GM18520 (cell line): ENCODE measurements at regions not wholly inside any gene's neighbourhood (a gene's known extent, or its start where the extent isn't known, plus 50 kb on each side); places are given as distances from the start of the nearest gene placed in this dataset.

Source experiments
- ATAC-seq: cut with Tn5 transposase; IDR thresholded peaks from one replicate; pipeline ENCODE4 v1.9.1; 2021; ENCODE audit not compliant: unreplicated experiment

DNA sequence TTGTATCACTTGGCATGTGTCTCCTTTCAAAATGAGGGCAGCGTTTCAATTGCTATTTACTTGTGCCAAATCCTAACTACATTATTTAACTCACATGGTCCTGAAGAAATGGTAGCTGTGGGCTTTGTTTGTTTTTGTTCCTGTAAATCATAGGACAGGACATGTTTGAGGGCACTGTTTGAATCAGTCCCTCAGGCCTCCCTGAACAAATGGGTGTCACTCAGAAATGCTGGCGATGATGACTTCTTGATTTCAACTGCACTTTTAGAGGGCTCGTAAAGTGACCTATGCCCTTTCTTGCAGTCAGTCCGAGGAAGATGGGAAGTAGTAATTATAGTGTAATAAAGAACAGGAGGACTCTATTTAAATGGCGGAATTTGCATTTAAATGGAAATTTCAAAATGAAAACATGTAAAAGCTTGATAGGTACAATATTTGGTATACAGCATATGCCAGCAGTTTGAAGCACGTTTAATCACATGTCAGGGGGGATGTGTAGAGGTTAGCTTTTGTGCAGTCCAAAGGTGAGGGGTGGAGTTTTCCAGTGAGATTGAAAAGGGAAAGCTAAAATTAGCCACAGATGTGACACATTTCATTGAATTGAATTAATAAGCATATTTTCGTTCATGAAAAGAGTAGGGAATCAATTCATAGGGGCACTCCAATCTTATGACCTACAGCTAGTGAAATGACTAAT, 1958.7 kb upstream of the IGFBP7 start:
- no peak for ATAC-seq

DNA sequence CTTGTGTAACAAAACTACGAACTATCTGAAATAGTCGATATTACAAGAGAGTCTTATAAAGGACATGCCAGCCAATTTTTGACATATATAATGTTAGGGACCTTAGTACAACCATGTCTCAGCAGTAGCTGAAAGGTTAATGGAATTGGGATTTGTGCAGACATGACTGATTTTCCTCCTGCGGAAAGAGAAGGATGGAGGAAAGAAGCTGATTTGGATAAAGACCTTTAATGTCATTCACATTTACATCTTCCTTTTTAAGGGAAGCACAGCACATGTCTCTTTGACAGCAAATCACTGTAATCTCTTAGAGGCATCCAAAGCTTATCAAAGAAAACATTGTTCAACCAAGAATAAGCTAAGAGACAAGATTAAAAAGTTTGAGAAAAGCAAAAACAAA, 1976.2 kb upstream of the IGFBP7 start:
- no peak for ATAC-seq

DNA sequence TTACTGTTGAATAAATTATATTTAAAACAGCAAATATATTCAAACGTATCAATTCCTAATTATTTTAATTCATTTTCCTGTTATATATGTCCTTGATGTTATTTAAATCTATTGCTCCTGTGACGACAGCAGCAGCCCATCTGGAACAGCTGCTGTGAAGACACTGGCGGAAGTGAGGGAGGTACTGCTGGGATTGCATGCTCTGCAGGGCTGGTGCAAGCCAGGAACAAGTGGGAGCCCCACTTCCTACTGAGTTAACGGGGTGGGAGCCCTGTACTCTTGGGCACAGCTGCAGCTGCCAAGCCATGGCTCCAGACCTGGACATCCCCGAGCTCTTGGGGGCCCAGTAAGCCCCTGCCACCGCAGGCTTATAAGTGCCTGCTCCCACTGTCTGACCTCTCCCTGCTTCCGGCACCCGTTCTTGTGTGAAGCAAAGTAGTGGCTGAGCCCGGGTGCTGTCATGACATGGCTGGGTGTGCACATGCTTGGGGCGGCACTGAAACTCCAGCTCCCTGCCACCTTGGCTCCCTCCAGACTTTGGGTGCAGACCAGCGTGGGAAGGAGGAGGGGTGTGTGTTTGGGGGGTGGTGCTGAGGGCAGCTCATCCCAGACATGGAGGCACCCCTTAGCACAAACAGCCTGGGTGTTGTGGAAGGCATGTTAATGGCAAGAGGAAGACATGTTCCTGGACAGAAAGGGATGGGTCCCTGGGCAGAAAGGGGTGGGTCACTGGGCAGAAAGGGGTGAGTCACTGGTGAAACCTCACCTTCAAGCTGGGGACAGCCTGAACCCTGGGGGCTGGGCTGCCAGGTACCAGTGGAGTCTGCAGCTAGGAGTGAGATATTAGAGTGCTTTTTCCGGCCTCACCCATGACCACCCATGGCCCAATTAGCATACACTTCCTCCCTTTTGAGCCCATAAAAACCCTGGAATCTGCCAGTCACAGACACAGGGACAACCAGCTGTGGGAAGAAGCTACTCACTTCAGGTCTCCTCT, 1981.3 kb upstream of the IGFBP7 start:
- no peak for ATAC-seq

DNA sequence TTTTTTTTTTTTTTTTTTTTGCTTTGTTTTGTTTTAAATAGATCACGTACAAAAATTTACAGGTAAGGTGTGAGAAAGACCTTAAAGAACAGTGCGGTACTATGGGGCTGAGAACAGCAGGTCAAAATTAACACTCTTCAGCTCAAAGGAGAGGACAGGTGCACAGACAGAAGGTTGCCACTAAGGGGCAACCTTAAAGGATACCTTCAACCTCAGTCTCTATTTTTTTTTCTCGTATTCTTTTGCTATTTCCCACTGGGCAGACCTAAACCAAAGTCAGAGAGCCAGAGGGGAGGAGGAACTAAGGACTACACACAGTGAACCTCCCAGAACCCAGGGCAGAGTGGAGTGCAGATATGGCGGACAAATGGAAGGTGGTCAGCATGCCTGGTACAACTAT, 1984.3 kb upstream of the IGFBP7 start:
- ATAC-seq = no peak

GRCh38 chr4:59102311-59102710, 1992.1 kb upstream of the IGFBP7 start:
- ATAC-seq = no peak

DNA sequence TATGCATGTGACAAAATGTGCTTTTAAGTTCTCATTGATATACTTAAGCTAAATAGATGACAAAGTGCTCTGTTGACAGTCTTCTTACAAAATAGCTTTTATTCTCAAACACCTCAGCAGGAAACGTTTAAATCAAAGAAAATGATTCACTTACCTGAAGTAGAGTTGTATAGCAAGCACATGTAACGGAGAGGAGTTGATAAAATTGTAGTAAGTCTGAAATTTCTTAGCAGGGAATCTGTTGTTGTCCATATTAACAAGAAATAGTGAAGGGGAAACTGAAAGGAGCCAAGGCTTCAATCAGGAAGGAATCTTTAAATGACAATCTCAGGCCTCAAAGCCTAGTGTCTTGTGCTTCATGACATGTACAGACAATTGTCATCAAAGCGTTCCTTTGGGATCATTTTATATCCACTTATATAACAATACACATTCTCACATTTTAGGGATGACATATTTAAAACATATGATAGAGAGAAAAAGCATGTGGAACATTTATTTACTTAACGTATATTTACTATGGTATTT, 2010.2 kb upstream of the IGFBP7 start:
- ATAC-seq = no peak

DNA sequence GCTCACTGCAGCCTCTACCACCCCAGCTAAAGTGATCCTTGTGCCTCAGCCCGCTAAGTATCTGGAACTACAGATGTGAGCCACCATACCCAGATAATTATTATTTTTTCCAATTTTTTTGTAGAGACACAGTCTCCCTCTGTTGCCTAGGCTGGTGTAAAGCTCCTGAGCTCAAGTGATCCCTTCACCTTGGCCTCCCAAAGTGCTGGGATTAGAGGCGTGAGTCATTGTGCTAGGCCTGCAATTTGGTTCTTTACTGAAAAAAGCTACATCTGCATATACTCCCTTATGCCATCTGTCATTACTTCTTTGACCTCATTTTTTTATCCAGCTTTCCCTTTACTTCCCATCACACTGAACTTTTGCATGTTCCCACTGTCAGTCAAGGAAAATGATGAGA, 2012.4 kb upstream of the IGFBP7 start:
- ATAC-seq = no peak

- ATAC-seq = no peak
Observed at GRCh38 chr4:59126159-59126558, 2016.0 kb upstream of the IGFBP7 start.

GRCh38 chr4:59127006-59127405, 2016.8 kb upstream of the IGFBP7 start:
- no peak for ATAC-seq

- ATAC-seq = no peak
Observed at GRCh38 chr4:59127743-59128142, 2017.6 kb upstream of the IGFBP7 start.

- no peak for ATAC-seq
Observed at GRCh38 chr4:59135248-59135985, 2025.2 kb upstream of the IGFBP7 start.

GRCh38 chr4:59161249-59161648, 2038.9 kb upstream of the ADGRL3 start:
- ATAC-seq = no peak

DNA sequence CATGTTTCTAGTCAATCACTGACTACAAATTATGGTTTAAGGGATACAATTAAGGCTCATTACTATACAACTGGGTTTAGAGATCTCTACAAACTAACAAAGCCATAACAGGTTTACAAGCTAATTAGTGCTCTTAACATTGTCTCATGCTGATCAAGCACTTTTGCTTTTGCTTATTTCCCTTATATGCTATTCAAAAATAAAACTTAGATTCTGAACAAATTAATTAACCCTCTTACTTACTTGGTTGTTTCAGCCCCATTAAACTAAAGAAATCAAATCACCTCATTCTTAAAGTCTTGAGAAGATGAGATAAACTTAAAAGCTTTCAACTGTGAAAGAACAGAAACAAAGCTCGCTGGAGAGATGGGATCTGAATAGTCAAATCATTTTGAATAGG, 2024.5 kb upstream of the ADGRL3 start:
- no peak for ATAC-seq

GRCh38 chr4:59179372-59179771, 2020.8 kb upstream of the ADGRL3 start:
- no peak for ATAC-seq

- no peak for ATAC-seq
Observed at GRCh38 chr4:59180161-59180560, 2020.0 kb upstream of the ADGRL3 start.

GRCh38 chr4:59180969-59181368, 2019.2 kb upstream of the ADGRL3 start:
- ATAC-seq = no peak

- ATAC-seq = no peak
Observed at GRCh38 chr4:59195839-59196238, 2004.3 kb upstream of the ADGRL3 start.

- ATAC-seq = no peak
Observed at GRCh38 chr4:59200992-59201391, 1999.1 kb upstream of the ADGRL3 start.

GRCh38 chr4:59217910-59218631, 1982.1 kb upstream of the ADGRL3 start:
- ATAC-seq = no peak

GRCh38 chr4:59222221-59222620, 1977.9 kb upstream of the ADGRL3 start:
- ATAC-seq = no peak
